Urothelium cell line (cell line): ENCODE measurements at regions not wholly inside any gene's neighbourhood (a gene's known extent, or its start where the extent isn't known, plus 50 kb on each side); places are given as distances from the start of the nearest gene placed in this dataset.

ENCODE experiments used
- DNase-seq: peaks from one replicate; pipeline ENCODE4 v3.0.0; 2011; ENCODE audit warnings: low spot score, mixed read lengths
- FAIRE-seq: peaks from 2 replicates; lab custom pipeline; 2011; peaks lifted over from hg19 to GRCh38; lab: Jason Lieb, UNC

- DNase-seq (no peak), FAIRE-seq (no peak)
Measured at GRCh38 chr17:83144421-83145357, 65.3 kb downstream of the METRNL start.

DNA sequence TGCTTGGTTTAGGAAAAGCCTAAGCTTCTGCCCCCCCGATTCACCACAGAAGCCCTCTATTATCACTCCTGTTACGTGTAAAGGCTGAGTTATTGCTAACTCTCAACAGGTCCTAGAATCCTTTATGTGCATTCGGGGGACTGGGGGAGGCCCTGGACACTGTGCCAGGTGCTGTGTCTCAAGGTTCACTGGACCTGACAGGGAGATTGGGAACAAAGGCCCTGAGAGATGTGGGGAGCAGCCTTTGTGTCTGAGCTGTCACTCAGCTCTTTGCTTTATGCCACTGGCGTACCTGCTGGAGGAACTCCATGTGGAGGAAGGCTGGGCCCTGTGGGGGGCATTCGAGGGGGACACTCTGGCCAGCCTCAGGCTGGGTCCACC lies 65.9 kb downstream of the METRNL start:
- peak; percentile 20 for FAIRE-seq
- no peak for DNase-seq

- DNase-seq (no peak), FAIRE-seq (no peak)
Measured at GRCh38 chr17:83145831-83146230, 66.4 kb downstream of the METRNL start.

- DNase-seq: no peak
- FAIRE-seq: peak; percentile 72
Measured at GRCh38 chr17:83146347-83146746, 66.9 kb downstream of the METRNL start.

- FAIRE-seq (no peak), DNase-seq (no peak)
Measured at GRCh38 chr17:83147280-83147679, 67.9 kb downstream of the METRNL start.

GRCh38 chr17:83148317-83149028 lies 69.1 kb downstream of the METRNL start:
- FAIRE-seq: peak; percentile 76

GRCh38 chr17:83149029-83149725 lies 69.8 kb downstream of the METRNL start:
- DNase-seq: no peak
- FAIRE-seq: peak; percentile 56

More at GRCh38 chr17:83148317-83149028, 69.1 kb downstream of the METRNL start:
- DNase-seq: no peak

- FAIRE-seq: no peak
Measured at GRCh38 chr17:83149761-83150251, 70.4 kb downstream of the METRNL start.

GRCh38 chr17:83150369-83151055 lies 71.1 kb downstream of the METRNL start:
- FAIRE-seq: no peak

More at GRCh38 chr17:83149761-83150251, 70.4 kb downstream of the METRNL start:
- DNase-seq: no peak

DNA sequence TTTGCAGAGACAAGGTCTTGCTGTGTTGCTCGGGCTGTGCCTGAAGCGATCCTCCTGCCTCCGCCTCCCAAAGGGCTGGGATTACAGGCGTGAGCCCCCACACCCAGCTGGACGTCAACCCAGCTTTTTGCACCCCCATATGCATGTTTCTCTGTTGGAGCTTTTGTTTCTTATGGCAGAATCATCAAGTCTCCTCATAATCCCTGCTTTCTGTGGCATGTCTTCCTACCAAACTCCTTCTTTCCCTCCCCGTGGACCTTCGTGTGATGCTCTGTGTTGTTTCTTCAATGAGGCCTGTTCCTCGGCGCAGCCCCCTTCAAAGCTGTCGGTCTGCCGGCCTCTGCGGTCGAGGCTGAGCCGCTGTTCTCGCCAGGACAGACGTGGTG lies 71.6 kb downstream of the METRNL start:
- FAIRE-seq: no peak

More at GRCh38 chr17:83150369-83151055, 71.1 kb downstream of the METRNL start:
- no peak for DNase-seq

DNA sequence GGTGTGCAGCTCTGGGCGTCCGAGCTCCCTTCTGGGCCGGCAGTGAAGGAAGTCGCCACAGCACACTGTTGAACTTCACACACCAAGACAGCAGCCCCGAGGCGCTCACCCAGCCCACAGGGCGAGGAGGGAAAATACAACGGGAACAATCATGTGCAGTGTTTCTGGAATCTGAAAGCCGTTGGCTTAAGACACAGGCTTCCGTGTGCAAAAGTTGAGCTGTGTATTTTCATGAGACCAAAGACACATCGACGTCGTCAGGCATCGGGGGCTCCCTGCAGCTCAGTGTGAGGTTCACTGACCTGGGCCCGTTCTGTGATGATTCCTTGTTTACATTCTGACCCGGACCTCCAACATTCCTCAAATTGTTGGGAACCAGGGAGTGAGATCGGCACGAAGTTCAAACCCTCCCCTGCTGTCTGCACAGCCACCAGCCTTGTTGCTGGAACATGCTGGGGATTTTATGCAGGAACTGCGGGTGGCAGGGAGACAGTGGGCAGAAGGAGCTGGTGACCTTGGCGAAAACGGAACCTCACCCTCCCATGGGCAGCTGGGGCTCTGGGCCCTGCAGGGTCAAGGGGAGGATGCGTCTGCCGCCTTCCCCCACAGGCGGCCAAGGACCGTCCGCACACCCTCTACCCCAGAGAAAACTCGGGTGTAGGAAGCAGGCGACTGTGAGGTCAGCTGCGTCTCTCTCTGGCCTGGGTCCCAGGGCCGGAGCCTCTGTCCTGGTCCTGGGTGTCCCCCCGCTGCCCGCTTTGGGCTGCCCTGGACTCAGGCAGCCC lies 72.2 kb downstream of the METRNL start:
- FAIRE-seq (peak; percentile 88), DNase-seq (no peak)

More for the DNA sequence above, 71.6 kb downstream of the METRNL start:
- DNase-seq: no peak

DNA sequence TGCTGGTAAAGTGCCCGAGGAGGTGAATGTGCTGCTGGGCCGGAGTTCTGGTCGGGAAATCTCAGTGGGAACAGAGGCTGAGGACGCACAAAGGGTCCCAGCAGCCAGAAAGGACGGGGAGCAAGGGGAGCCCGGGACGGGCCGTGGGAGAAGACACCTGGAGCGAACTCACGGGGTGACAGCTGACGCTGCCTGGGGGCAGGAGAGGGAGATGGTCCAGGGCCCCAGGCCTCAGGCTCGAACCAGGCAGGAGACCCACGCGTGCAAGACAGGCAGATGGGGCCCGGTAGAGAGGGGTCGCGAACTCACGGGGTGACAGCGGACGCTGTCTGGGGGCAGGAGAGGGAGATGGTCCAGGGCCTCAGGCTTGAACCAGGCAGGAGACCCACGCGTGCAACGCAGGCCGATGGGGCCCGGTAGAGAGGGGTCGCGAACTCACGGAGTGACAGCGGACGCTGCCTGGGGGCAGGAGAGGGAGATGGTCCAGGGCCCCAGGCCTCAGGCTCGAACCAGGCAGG lies 72.9 kb downstream of the METRNL start:
- no peak for DNase-seq
- no peak for FAIRE-seq

- no peak for FAIRE-seq
- DNase-seq: no peak
Measured at GRCh38 chr17:83152745-83153611, 73.6 kb downstream of the METRNL start.

DNA sequence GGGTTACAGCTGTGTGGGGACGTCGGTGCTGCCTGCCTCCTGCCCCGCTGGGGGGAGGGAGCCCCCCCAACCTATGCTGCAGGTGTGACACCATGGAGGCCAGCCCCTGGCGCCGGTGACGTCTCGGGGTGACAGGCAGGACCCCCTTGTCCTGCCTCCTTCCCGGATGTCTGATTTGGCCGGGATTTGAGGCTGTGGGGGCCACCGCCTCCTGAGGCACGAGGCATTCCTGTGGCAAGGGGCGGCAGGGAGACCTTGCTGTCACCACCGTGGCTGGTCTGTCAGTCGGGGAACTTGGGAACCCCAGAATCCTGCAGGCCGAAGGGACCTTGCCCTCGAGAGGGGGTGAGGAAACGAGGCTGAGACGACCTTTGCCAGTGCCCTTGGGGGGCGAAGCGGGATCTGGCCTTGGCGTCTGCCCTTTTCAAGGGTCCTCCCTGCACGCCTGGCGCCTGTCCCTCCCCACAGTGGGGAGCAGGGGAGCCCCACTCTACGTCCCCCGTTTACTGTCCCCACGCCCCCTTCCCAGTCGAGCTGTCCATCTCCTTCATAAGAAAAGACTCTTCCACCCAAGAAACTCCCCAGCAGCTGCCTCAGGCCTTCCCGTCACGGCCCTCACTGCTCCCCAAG lies 74.4 kb downstream of the METRNL start:
- FAIRE-seq: no peak
- no peak for DNase-seq

DNA sequence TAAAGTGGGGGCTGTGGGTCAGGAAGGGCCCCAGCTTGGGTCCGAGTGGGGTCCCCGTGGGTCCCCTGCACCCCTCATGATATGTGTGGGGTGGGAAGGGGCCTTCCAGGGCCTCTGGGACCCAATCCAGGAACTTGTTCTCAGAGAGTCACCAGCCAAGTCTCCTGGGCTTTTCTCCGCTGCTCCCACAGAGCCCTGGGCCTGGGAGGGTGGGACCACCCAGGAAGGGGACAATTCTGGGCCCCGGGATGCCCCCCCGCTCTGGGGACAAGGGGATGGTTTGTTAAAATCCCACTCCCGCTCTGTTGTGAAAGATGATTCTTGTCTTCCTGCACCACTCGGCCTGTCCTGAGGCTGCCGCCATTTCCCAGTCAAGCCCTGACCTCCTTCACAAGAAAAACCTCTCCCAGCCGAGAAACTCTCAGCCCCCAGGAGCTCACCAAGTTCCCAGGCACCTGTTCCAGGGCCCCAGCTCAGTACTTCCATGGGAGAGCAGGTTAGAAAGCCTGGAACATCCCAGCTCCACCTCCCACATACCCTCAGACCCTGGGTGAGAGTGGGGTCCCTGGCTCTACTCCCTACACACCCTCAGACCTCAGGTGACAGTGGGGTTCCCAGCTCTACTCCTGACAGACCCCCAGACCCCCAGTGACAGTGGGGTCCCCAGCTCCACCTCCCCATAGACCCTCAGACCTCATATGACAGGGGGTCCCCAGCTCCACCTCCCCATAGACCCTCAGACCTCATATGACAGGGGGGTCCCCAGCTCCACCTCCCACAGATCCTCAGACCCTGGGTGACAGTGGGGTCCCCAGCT lies 75.1 kb downstream of the METRNL start:
- FAIRE-seq (no peak), DNase-seq (no peak)

DNA sequence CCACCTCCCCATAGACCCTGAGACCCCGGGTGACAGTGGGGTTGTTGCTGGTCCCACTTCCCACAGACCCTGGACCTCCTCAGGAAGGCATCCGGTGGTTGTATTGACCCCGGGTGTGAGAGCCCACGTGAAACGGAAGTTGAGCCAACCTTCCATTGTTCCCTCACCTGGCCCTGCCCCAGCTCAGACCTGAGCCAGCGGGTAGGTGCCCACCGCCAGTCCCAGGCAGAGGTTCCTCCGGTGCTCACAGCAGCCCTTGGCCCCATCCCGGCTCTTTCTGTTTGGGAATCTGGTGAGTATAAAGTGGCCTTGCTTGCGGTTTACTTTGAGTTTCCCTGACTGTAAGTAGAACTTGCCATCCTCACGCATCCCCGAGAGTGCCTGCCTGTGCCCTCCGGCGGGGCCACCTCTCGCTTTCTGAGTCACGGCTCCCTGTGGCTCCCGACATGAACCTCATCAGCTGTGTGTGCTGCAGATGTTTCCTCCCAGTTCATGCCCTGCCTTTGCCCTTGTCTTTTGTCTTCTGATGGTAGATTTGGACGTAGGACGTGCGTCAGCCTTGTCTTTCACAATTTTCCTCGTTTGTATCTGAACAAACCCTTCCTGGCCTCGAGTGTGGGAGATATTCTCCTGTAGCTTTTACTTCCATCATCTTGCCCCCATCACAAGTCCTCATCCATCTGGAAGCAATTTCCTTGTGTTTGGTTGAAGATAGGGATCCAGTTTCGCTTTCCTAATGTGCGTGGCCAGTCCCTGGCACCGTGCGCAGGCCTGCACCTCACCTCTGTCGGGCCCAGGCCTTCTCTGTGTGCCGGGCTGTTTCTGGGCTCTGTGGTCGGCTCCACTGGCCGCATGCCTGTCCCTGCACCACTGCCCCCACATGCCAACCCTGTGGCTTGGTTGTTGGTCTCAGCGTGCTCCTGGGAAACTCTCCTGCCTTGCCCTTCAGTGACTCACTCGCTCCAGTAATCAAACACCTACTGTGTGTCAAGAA lies 76.0 kb downstream of the METRNL start:
- FAIRE-seq (no peak), DNase-seq (no peak)
